ENCODE measurements at regions not wholly inside any gene's neighbourhood (a gene's known extent, or its start where the extent isn't known, plus 50 kb on each side); places are given as distances from the start of the nearest gene placed in this dataset.

DNA sequence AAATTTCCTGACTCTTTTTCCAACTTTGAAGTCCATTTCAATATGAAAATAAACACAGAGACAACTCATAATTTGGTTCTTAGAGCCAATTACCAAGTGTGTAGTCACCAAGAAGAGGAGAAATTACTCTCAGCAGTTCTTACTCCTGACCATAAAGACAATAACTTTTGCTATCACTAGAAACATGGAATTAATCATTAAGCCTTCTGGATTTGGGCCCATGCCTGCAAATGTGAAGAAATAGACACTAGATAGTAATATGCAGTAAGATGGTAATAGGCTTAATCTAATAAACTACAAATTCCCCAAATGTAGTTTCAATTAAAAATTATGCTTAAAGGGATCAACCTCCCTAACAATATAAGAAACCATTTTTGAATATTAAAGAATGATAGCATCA is 185.1 kb upstream of the AGTR1 start:
- TF ChIP-seq MXI1 (IDR thresholded peaks at IDR 0.05; ENCODE audit: borderline replicate concordance, low read depth, low read length) (no peak), RFX5 (IDR thresholded peaks at IDR 0.05; ENCODE audit: low read depth, low read length) (no peak), POLR2A (IDR thresholded peaks at IDR 0.05; ENCODE audit: low read depth, low read length) (no peak), MAFK (IDR thresholded peaks at IDR 0.05; ENCODE audit: low read depth, low read length) (no peak), RAD21 (IDR thresholded peaks at IDR 0.05; ENCODE audit: low read length) (no peak), SMC3 (IDR thresholded peaks at IDR 0.05; ENCODE audit: low read depth, low read length) (no peak), CHD1 (IDR thresholded peaks at IDR 0.05; ENCODE audit: low read depth, low read length) (no peak), CEBPB (IDR thresholded peaks at IDR 0.05; ENCODE audit: low read depth, low read length) (no peak), BHLHE40 (IDR thresholded peaks at IDR 0.05; ENCODE audit: low read depth, low read length) (no peak)
- TF ChIP-seq, protein P1, sequence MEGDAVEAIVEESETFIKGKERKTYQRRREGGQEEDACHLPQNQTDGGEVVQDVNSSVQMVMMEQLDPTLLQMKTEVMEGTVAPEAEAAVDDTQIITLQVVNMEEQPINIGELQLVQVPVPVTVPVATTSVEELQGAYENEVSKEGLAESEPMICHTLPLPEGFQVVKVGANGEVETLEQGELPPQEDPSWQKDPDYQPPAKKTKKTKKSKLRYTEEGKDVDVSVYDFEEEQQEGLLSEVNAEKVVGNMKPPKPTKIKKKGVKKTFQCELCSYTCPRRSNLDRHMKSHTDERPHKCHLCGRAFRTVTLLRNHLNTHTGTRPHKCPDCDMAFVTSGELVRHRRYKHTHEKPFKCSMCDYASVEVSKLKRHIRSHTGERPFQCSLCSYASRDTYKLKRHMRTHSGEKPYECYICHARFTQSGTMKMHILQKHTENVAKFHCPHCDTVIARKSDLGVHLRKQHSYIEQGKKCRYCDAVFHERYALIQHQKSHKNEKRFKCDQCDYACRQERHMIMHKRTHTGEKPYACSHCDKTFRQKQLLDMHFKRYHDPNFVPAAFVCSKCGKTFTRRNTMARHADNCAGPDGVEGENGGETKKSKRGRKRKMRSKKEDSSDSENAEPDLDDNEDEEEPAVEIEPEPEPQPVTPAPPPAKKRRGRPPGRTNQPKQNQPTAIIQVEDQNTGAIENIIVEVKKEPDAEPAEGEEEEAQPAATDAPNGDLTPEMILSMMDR (conservative IDR thresholded peaks at IDR 0.05; ENCODE audit: low read depth, low read length) = no peak

Measured in IMR-90 (cell line).